Neuronal stem cell (in vitro differentiated cells): ENCODE measurements at regions not wholly inside any gene's neighbourhood (a gene's known extent, or its start where the extent isn't known, plus 50 kb on each side); places are given as distances from the start of the nearest gene placed in this dataset.
A peak's percentile ranks its signal among the peaks of the same experiment; 100 is the strongest.

ENCODE experiments used
- DNase-seq: peaks from one replicate; pipeline ENCODE4 v3.0.0-alpha.2; 2013; ENCODE audit warnings: low spot score
- H2AFZ ChIP-seq: one replicate; pipeline ENCODE4 v1.6.1; 2013; ENCODE audit warnings: mild to moderate bottlenecking, low read length, inconsistent platforms
- H2AK5ac ChIP-seq: 2 replicates; pipeline ENCODE4 v1.6.1; 2013; ENCODE audit warnings: low read depth, mild to moderate bottlenecking, inconsistent platforms, low read length, moderate library complexity, mixed read lengths
- H2BK120ac ChIP-seq: 2 replicates; pipeline ENCODE4 v1.6.1; 2013; ENCODE audit warnings: low read depth, mild to moderate bottlenecking, inconsistent platforms, low read length, moderate library complexity, mixed read lengths
- H2BK12ac ChIP-seq: one replicate; pipeline ENCODE4 v1.6.1; 2013; ENCODE audit warnings: low read length, inconsistent platforms
- H2BK15ac ChIP-seq: 2 replicates; pipeline ENCODE4 v1.6.1; 2013; ENCODE audit warnings: mild to moderate bottlenecking, low read length, inconsistent platforms, mixed read lengths
- H2BK5ac ChIP-seq: one replicate; pipeline ENCODE4 v1.6.1; 2013; ENCODE audit warnings: inconsistent platforms, mild to moderate bottlenecking, low read length, moderate library complexity
- H3K14ac ChIP-seq: one replicate; pipeline ENCODE4 v1.6.1; 2013; ENCODE audit warnings: low read length, inconsistent platforms
- H3K18ac ChIP-seq: 2 replicates; pipeline ENCODE4 v1.6.1; 2013; ENCODE audit warnings: low read length, inconsistent platforms
- H3K23ac ChIP-seq: 2 replicates; pipeline ENCODE4 v1.6.1; 2013; ENCODE audit warnings: low read depth, mild to moderate bottlenecking, mixed read lengths, low read length, inconsistent platforms; ENCODE audit not compliant: poor library complexity
- H3K27ac ChIP-seq: replicated peaks from 3 replicates; pipeline ENCODE4 v1.5.1; 2013; ENCODE audit warnings: low read length, inconsistent platforms
- H3K27me3 ChIP-seq, 3 experiments: 2 replicates each; pipeline ENCODE4 v1.6.1; 2013; ENCODE audit warnings: low read length in 3 of 3, mild to moderate bottlenecking in 2 of 3, inconsistent platforms in 1 of 3, low read depth in 1 of 3, mixed read lengths in 1 of 3, moderate library complexity in 1 of 3; ENCODE audit not compliant: control insufficient read depth in 3 of 3, insufficient read depth in 3 of 3
- H3K36me3 ChIP-seq, 2 donors: replicated peaks in 1 of 2; 2 replicates each; pipeline ENCODE4 v1.6.1; 2013; ENCODE audit warnings: low read length in 2 of 2; ENCODE audit not compliant: control insufficient read depth in 2 of 2, insufficient read depth in 2 of 2
- H3K4ac ChIP-seq: 2 replicates; pipeline ENCODE4 v1.6.1; 2013; ENCODE audit warnings: inconsistent platforms, mild to moderate bottlenecking, low read length, moderate library complexity
- H3K4me1 ChIP-seq, 2 donors: 1 replicate in 1 of 2; 2 replicates in 1 of 2; pipeline ENCODE4 v1.6.1; 2013; ENCODE audit warnings: low read length in 2 of 2, low read depth in 1 of 2; ENCODE audit not compliant: control insufficient read depth in 2 of 2, insufficient read depth in 1 of 2
- H3K4me2 ChIP-seq: one replicate; pipeline ENCODE4 v1.6.1; 2013; ENCODE audit warnings: mild to moderate bottlenecking, low read length, inconsistent platforms; ENCODE audit not compliant: insufficient read depth, poor library complexity, severe bottlenecking
- H3K4me3 ChIP-seq, 2 donors: 2 replicates each; pipeline ENCODE4 v1.5.1; 2013; ENCODE audit warnings: low read length in 2 of 2, mild to moderate bottlenecking in 2 of 2, inconsistent platforms in 1 of 2, moderate library complexity in 1 of 2
- H3K79me1 ChIP-seq: one replicate; pipeline ENCODE4 v1.6.1; 2013; ENCODE audit warnings: low read depth, mild to moderate bottlenecking, inconsistent platforms, low read length, moderate library complexity
- H3K9ac ChIP-seq: one replicate; pipeline ENCODE4 v1.6.1; 2013; ENCODE audit warnings: mild to moderate bottlenecking, low read depth, low read length, inconsistent platforms; ENCODE audit not compliant: poor library complexity
- H3K9me3 ChIP-seq, 2 donors: replicated peaks in 1 of 2; 2 replicates each; pipeline versions ENCODE3 to v1.6.1; 2013; ENCODE audit warnings: low read length in 2 of 2, mild to moderate bottlenecking in 2 of 2, inconsistent platforms in 1 of 2, low read depth in 1 of 2, mixed read lengths in 1 of 2, moderate library complexity in 1 of 2; ENCODE audit not compliant: control insufficient read depth in 2 of 2, insufficient read depth in 1 of 2
- H4K8ac ChIP-seq: one replicate; pipeline ENCODE4 v1.6.1; 2013; ENCODE audit warnings: low read depth, mild to moderate bottlenecking, inconsistent platforms, low read length, moderate library complexity
- H4K91ac ChIP-seq: one replicate; pipeline ENCODE4 v1.6.1; 2013; ENCODE audit warnings: low read length, low read depth, mild to moderate bottlenecking, inconsistent platforms; ENCODE audit not compliant: poor library complexity
- WGBS, 2 donors: extraction: QIAGEN DNeasy Blood & Tissue Kit; methylation state at CpG; one replicate each; pipeline ENCODE4 v1.1.7; 2013; ENCODE audit warnings: missing lambda C conversion rate in 2 of 2, mixed read lengths in 1 of 2; ENCODE audit not compliant: insufficient read length in 2 of 2, insufficient replicate concordance in 1 of 2; ENCODE audit errors: extremely low coverage in 2 of 2; 5-methylcytosine and 5-hydroxymethylcytosine counted together

DNA sequence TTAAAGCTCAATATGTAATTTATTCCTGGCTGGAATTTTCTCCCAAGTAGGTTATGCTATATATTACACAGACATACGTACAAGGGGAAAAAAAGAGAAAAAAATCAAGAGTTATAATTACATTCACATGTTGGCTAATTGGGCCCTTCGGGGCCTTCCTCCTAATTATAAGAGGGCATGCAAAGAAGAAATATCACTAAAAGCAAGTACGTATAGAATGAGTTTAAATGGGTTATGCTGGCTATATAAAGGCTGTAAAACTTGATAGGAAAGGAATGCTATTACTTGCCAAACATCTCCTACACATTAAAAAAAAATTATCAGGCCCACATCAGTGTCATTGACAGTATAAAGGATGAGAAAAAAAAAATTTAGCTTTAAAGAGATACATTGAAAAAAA, 1396.1 kb upstream of the ADGRL4 start:
- H3K27me3 ChIP-seq: no peaks in the 10 kb centered on the region
- no peaks in the 10 kb centered on the region for H3K36me3 ChIP-seq
- WGBS, 2 donors: no CpG with 5 or more reads among the region's 3 CpGs
- H3K9ac ChIP-seq: no peak overlapping the region
- H2BK5ac ChIP-seq: no peak overlapping the region
- H3K9me3 ChIP-seq: no peaks in the 10 kb centered on the region
- no peak overlapping the region for H2BK120ac ChIP-seq
- no peak overlapping the region for H2AFZ ChIP-seq
- H3K4me3 ChIP-seq: no peak overlapping the region
- H3K4me2 ChIP-seq: no peak overlapping the region
- no peak overlapping the region for H3K23ac ChIP-seq
- no peaks in the 10 kb centered on the region for H3K79me1 ChIP-seq
- H2AK5ac ChIP-seq: no peak overlapping the region
- H4K91ac ChIP-seq: no peak overlapping the region
- no peak overlapping the region for H3K27ac ChIP-seq
- H2BK15ac ChIP-seq: no peak overlapping the region
- H3K4me1 ChIP-seq: no peaks in the 10 kb centered on the region
- no peak for DNase-seq
- no peak overlapping the region for H3K4ac ChIP-seq
- no peak overlapping the region for H4K8ac ChIP-seq
- no peak overlapping the region for H3K14ac ChIP-seq
- no peak overlapping the region for H2BK12ac ChIP-seq
- no peak overlapping the region for H3K18ac ChIP-seq

DNA sequence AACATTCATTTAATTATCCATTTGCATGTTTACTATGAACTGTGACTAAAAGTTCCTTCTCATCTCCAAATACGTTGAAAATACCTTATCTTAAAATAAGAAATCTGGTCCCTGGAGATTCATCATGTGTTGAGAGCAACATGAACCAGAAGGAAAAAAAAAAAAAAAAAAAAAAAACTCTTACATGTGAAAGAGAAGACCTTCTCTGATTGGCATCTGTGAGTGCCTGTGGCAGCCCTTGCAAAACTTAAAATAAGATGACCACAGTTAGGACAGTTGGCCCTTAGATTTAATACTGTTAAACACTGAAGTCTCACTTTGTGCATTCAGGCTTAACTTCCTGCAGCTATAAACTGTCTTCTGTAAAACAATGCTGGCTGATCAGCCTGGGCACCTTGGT, 1395.2 kb upstream of the ADGRL4 start:
- Histone ChIP-seq H3K36me3 (no peaks in the 10 kb centered on the region), H3K27ac (no peak overlapping the region), H3K4me1 (no peaks in the 10 kb centered on the region), H3K4me3 (no peak overlapping the region), H2BK12ac (no peak overlapping the region), H3K23ac (no peak overlapping the region), H3K9ac (no peak overlapping the region), H2AK5ac (no peak overlapping the region), H2AFZ (no peak overlapping the region), H3K18ac (no peak overlapping the region), H2BK15ac (no peak overlapping the region), H4K91ac (no peak overlapping the region), H3K14ac (no peak overlapping the region), H2BK5ac (no peak overlapping the region), H2BK120ac (no peak overlapping the region), H4K8ac (no peak overlapping the region), H3K9me3 (no peaks in the 10 kb centered on the region), H3K4me2 (no peak overlapping the region), H3K4ac (no peak overlapping the region), H3K27me3 (no peaks in the 10 kb centered on the region), H3K79me1 (no peaks in the 10 kb centered on the region)
- DNase-seq: no peak
- no CpG with 5 or more reads among the region's 1 CpG for WGBS, 2 donors

DNA sequence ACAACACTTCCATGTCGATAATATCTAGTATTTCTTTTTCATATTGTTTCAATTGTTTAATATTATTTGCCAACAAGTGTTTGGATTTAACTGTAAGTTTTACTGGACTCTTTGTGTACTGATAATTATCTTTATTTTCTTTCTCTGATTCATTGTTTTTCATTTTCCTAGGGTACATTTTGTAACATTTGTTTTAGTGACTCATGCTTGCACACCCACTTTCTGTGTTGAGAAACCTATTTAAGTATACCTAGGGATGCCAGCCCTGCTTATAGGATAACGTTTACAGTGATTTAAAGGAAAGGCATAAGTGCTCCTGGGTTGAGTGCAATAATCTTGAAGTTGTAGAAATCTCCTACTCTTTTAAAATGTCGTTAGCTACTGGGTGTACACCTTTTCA, 1386.0 kb upstream of the ADGRL4 start:
- Histone ChIP-seq H2AK5ac (no peak overlapping the region), H3K4me1 (no peaks in the 10 kb centered on the region), H3K27me3 (no peaks in the 10 kb centered on the region), H3K9me3 (peaks cover 0 to 6% of the 10 kb centered on the region in 2 donors), H3K14ac (no peak overlapping the region), H2AFZ (no peak overlapping the region), H3K79me1 (no peaks in the 10 kb centered on the region), H2BK15ac (no peak overlapping the region), H4K8ac (no peak overlapping the region), H4K91ac (no peak overlapping the region), H2BK12ac (no peak overlapping the region), H3K4ac (no peak overlapping the region), H3K27ac (no peak overlapping the region), H3K9ac (no peak overlapping the region), H3K18ac (no peak overlapping the region), H3K4me3 (no peak overlapping the region), H3K4me2 (no peak overlapping the region), H2BK5ac (no peak overlapping the region), H3K23ac (no peak overlapping the region), H3K36me3 (no peaks in the 10 kb centered on the region), H2BK120ac (no peak overlapping the region)
- WGBS, 2 donors: no CpG with 5 or more reads among the region's 3 CpGs
- no peak for DNase-seq

DNA sequence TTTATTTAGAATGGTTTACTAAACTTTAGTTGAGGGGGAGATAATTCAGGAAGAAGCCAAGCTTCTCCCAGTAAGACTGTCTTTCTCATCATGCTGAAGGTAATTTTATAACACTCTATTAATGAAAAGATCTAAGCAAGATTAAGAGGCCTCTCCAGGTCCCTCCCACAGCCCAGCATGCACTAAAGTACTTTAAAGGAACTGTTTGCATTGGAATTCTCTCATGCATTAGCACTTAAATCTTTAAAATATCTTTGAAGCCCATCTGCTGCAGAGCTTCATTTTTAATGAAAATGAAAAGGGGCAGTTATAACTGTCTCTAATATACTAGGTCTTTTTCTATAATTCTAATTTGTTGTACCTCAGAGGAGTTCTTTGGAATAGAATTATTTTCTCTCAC, 1379.1 kb upstream of the ADGRL4 start:
- peaks cover 0 to 6% of the 10 kb centered on the region in 2 donors for H3K9me3 ChIP-seq
- no peaks in the 10 kb centered on the region for H3K79me1 ChIP-seq
- H3K27ac ChIP-seq: no peak overlapping the region
- no peak overlapping the region for H2BK5ac ChIP-seq
- H3K23ac ChIP-seq: no peak overlapping the region
- H3K27me3 ChIP-seq: no peaks in the 10 kb centered on the region
- no peak overlapping the region for H2BK15ac ChIP-seq
- no peak overlapping the region for H2BK120ac ChIP-seq
- H3K4me3 ChIP-seq: no peak overlapping the region
- H2AK5ac ChIP-seq: no peak overlapping the region
- H4K91ac ChIP-seq: no peak overlapping the region
- no peaks in the 10 kb centered on the region for H3K4me1 ChIP-seq
- no peaks in the 10 kb centered on the region for H3K36me3 ChIP-seq
- H3K4me2 ChIP-seq: no peak overlapping the region
- H2BK12ac ChIP-seq: no peak overlapping the region
- no peak overlapping the region for H4K8ac ChIP-seq
- no peak overlapping the region for H3K14ac ChIP-seq
- H3K9ac ChIP-seq: no peak overlapping the region
- H2AFZ ChIP-seq: peak overlapping the region; percentile 59
- DNase-seq: no peak
- H3K4ac ChIP-seq: no peak overlapping the region
- H3K18ac ChIP-seq: no peak overlapping the region
